Spleen (tissue), 7 donors: ENCODE measurements at regions not wholly inside any gene's neighbourhood (a gene's known extent, or its start where the extent isn't known, plus 50 kb on each side); places are given as distances from the start of the nearest gene placed in this dataset.

ENCODE experiments used
- CTCF ChIP-seq, 11 experiments: fragments of 200-600 bp in 7 of 11; fragments of 450-650 bp in 4 of 11; sonication (generic) in 4 of 11; IDR thresholded peaks in 8 of 11; conservative IDR thresholded peaks in 3 of 11; 1 replicate in 7 of 11; 2 replicates in 4 of 11; pipeline versions ENCODE4 v1.4.0 to v1.8.0; 2016 to 2021; ENCODE audit warnings: antibody characterized with exemption in 11 of 11, inconsistent platforms in 4 of 11, mild to moderate bottlenecking in 1 of 11
- POLR2AphosphoS5 ChIP-seq, 3 donors: sonication (generic); formaldehyde crosslinking; IDR thresholded peaks; one replicate each; pipeline ENCODE4 v1.5.1; 2017; ENCODE audit warnings: antibody characterized with exemption in 3 of 3
- donor health status: DM: no; HTN: no; CAD: no; lungs with moderate emphysema.
- donor health status: DM: no; HTN: no; CAD: no.
- donor health status: DM: no; HTN: no; CAD: no.

GRCh38 chrX:52265713-52266112 lies 81.0 kb downstream of the MAGED4 start:
- no peak for TF ChIP-seq POLR2AphosphoS5 (IDR thresholded peaks at IDR 0.05)
- no peak for TF ChIP-seq CTCF (IDR thresholded peaks at IDR 0.05 in 8 of 11, conservative IDR thresholded peaks at IDR 0.05 in 3 of 11)
